ENCODE measurements at regions not wholly inside any gene's neighbourhood (a gene's known extent, or its start where the extent isn't known, plus 50 kb on each side); places are given as distances from the start of the nearest gene placed in this dataset.

DNA sequence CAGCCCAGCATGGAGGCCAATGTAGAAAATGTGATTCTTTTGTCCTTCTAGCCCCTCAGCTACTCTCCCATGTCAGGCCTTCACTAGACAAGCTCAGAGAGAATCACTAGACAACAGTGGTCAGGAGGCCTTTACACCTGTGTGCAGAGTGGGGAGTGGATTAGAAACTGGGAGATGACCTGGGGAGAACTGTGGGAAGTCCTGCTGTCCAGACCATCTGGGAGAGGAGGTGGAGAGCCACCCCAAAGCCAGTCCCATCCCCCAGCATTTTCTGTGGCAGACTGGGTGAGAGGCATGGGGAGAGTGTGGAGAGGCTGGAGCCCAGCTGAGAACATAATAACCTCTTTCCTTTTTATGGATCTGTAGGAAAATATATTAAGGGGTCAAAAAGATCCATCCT is 452.0 kb upstream of the DMAC1 start:
- no peak for TF ChIP-seq POLR2A (IDR thresholded peaks at IDR 0.05; ENCODE audit: extremely low read depth, insufficient read length)
- TF ChIP-seq, protein P1, sequence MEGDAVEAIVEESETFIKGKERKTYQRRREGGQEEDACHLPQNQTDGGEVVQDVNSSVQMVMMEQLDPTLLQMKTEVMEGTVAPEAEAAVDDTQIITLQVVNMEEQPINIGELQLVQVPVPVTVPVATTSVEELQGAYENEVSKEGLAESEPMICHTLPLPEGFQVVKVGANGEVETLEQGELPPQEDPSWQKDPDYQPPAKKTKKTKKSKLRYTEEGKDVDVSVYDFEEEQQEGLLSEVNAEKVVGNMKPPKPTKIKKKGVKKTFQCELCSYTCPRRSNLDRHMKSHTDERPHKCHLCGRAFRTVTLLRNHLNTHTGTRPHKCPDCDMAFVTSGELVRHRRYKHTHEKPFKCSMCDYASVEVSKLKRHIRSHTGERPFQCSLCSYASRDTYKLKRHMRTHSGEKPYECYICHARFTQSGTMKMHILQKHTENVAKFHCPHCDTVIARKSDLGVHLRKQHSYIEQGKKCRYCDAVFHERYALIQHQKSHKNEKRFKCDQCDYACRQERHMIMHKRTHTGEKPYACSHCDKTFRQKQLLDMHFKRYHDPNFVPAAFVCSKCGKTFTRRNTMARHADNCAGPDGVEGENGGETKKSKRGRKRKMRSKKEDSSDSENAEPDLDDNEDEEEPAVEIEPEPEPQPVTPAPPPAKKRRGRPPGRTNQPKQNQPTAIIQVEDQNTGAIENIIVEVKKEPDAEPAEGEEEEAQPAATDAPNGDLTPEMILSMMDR (IDR thresholded peaks at IDR 0.05; ENCODE audit: low read depth, low read length), result no peak
- TF ChIP-seq, protein P2, sequence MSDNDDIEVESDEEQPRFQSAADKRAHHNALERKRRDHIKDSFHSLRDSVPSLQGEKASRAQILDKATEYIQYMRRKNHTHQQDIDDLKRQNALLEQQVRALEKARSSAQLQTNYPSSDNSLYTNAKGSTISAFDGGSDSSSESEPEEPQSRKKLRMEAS (IDR thresholded peaks at IDR 0.05; ENCODE audit: low read depth, low read length), result no peak
- TF ChIP-seq MYC (IDR thresholded peaks at IDR 0.05; ENCODE audit: low read depth, low read length), result no peak

Measured in NB4 (cell line).